ENCODE measurements at regions not wholly inside any gene's neighbourhood (a gene's known extent, or its start where the extent isn't known, plus 50 kb on each side); places are given as distances from the start of the nearest gene placed in this dataset.
"Not testable (repeated sequence)": the region's sequence is repeated elsewhere in the genome, so short reads cannot be mapped to it uniquely, and the experiment has no call there.

GRCh38 chr7:82665966-82666507, 222.5 kb upstream of the CACNA2D1 start:
- no peak for DNase-seq
- Histone ChIP-seq H3K4me3 (no peak overlapping the region), H3K4me1 (ENCODE audit: low read depth) (no peaks in the 10 kb centered on the region), H3K9me3 (no peaks in the 10 kb centered on the region), H3K36me3 (ENCODE audit: low read depth) (no peaks in the 10 kb centered on the region)
- intact Hi-C loops (cut with DNase I, micrococcal nuclease) = no loop called here
- ATAC-seq = no peak
- no peak for TF ChIP-seq CTCF (IDR thresholded peaks at IDR 0.05)

DNA sequence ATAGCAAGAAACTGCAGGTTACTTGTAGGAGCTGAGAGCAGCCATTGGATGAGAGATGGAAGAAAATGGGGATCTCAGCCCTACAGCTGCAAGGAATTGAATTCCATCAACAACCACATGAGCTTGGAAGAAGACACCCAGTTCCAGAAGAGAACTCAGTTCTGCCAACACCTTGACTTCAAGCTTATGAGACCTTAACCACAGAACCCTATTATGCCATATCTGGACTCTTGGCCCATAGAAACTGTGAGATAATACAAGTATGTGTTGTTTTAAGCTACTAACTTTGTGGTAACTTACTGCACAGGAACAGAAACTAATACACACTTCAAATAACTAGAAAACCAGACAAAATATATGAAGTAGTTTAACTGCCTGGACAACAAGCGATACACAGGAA, 212.4 kb upstream of the CACNA2D1 start:
- TF ChIP-seq CTCF (IDR thresholded peaks at IDR 0.05) = no peak
- intact Hi-C loops (cut with DNase I, micrococcal nuclease) = no loop called here
- ATAC-seq (no peak), DNase-seq (no peak)
- Histone ChIP-seq H3K4me3 (no peak overlapping the region), H3K4me1 (ENCODE audit: low read depth) (no peaks in the 10 kb centered on the region), H3K9me3 (no peaks in the 10 kb centered on the region), H3K36me3 (ENCODE audit: low read depth) (no peaks in the 10 kb centered on the region)

- intact Hi-C loops (cut with DNase I, micrococcal nuclease); H3K36me3 ChIP-seq (ENCODE audit: low read depth); H3K4me3 ChIP-seq; H3K4me1 ChIP-seq (ENCODE audit: low read depth); ATAC-seq; DNase-seq; H3K9me3 ChIP-seq: not testable (repeated sequence)
These were observed 206.5 kb upstream of the CACNA2D1 start for GRCh38 chr7:82650095-82650494.

- H3K4me3 ChIP-seq = no peak overlapping the region
- no peaks in the 10 kb centered on the region for H3K4me1 ChIP-seq (ENCODE audit: low read depth)
- DNase-seq (peak in 1 of 3 donors; percentile 5), ATAC-seq (no peak)
- TF ChIP-seq CTCF (IDR thresholded peaks at IDR 0.05) = no peak
- no peaks in the 10 kb centered on the region for H3K9me3 ChIP-seq
- H3K36me3 ChIP-seq (ENCODE audit: low read depth) = no peaks in the 10 kb centered on the region
- intact Hi-C loops (cut with DNase I, micrococcal nuclease) = no loop called here
These were observed 190.0 kb upstream of the CACNA2D1 start for GRCh38 chr7:82633592-82633991.

- H3K36me3 ChIP-seq (ENCODE audit: low read depth) = no peaks in the 10 kb centered on the region
- no peak overlapping the region for H3K4me3 ChIP-seq
- ATAC-seq (no peak), DNase-seq (no peak)
- no peaks in the 10 kb centered on the region for H3K4me1 ChIP-seq (ENCODE audit: low read depth)
- intact Hi-C loops (cut with DNase I, micrococcal nuclease) = no loop called here
- H3K9me3 ChIP-seq = no peaks in the 10 kb centered on the region
- no peak for TF ChIP-seq CTCF (IDR thresholded peaks at IDR 0.05)
These were observed 188.4 kb upstream of the CACNA2D1 start for GRCh38 chr7:82631998-82632397.

- H3K36me3 ChIP-seq (ENCODE audit: low read depth) = no peaks in the 10 kb centered on the region
- H3K9me3 ChIP-seq = no peaks in the 10 kb centered on the region
- H3K4me3 ChIP-seq = no peak overlapping the region
- intact Hi-C loops (cut with DNase I, micrococcal nuclease) = no loop called here
- ATAC-seq (no peak), DNase-seq (no peak)
- TF ChIP-seq CTCF (IDR thresholded peaks at IDR 0.05) = no peak
- H3K4me1 ChIP-seq (ENCODE audit: low read depth) = no peaks in the 10 kb centered on the region
These were observed 186.0 kb upstream of the CACNA2D1 start for GRCh38 chr7:82629583-82629982.
